ENCODE measurements at regions not wholly inside any gene's neighbourhood (a gene's known extent, or its start where the extent isn't known, plus 50 kb on each side); places are given as distances from the start of the nearest gene placed in this dataset.

DNA sequence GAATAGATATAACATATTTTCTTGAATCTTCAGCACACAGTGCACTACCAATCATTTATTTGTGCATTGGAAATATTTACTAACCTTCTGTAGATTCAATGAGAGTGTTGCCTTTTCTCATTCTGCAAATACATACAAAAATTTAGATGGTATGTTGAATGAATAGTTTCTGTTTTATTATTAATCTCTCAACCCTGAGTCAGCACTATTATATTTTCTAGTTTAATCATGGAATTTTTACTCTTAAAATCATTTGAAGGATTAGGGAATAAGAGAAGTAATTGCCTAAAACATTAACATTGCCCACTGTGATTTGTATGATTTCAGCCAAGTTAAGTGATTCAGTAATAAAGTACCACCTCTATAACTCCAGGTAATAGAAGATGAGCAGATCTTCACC is 370.2 kb upstream of the CDH7 start:
- no peak for ATAC-seq
- no peak overlapping the region for H3K4me3 Mint-ChIP-seq

More for the DNA sequence above, 370.2 kb upstream of the CDH7 start:
- Mint-ChIP-seq H3K4me1 (no peaks in the 10 kb centered on the region), H3K36me3 (peaks cover 13% of the 10 kb centered on the region), H3K9me3 (peaks cover 28% of the 10 kb centered on the region), H3K27ac (no peak overlapping the region), H3K27me3 (ENCODE audit: low read depth) (no peaks in the 10 kb centered on the region; the same call in 1 of the 2 replicates)
- no peak for DNase-seq (ENCODE audit: low spot score)
- ChIA-PET CTCF (no interaction called here), POLR2A (no interaction called here)
- TF ChIP-seq ZNF263 (CRISPR knock-in tag; IDR thresholded peaks at IDR 0.05; ENCODE audit: low read depth) (no peak), ZNF138 (CRISPR knock-in tag; conservative IDR thresholded peaks at IDR 0.05) (no peak), KAT7 (CRISPR knock-in tag; IDR thresholded peaks at IDR 0.05; ENCODE audit: borderline replicate concordance) (no peak), FOXJ3 (CRISPR knock-in tag; IDR thresholded peaks at IDR 0.05; ENCODE audit: borderline replicate concordance) (no peak), FOXP1 (CRISPR knock-in tag; IDR thresholded peaks at IDR 0.05; ENCODE audit: borderline replicate concordance) (no peak), NFATC4 (CRISPR knock-in tag; IDR thresholded peaks at IDR 0.05) (no peak), ZNF121 (CRISPR knock-in tag; IDR thresholded peaks at IDR 0.05) (no peak), MXD4 (CRISPR knock-in tag; IDR thresholded peaks at IDR 0.05; ENCODE audit: borderline replicate concordance) (no peak), TEAD1 (CRISPR knock-in tag; IDR thresholded peaks at IDR 0.05) (no peak), ZNF232 (CRISPR knock-in tag; IDR thresholded peaks at IDR 0.05) (no peak), MYBL2 (CRISPR knock-in tag; IDR thresholded peaks at IDR 0.05) (no peak), JAZF1 (CRISPR knock-in tag; IDR thresholded peaks at IDR 0.05) (no peak)
- TF ChIP-seq, protein P1, sequence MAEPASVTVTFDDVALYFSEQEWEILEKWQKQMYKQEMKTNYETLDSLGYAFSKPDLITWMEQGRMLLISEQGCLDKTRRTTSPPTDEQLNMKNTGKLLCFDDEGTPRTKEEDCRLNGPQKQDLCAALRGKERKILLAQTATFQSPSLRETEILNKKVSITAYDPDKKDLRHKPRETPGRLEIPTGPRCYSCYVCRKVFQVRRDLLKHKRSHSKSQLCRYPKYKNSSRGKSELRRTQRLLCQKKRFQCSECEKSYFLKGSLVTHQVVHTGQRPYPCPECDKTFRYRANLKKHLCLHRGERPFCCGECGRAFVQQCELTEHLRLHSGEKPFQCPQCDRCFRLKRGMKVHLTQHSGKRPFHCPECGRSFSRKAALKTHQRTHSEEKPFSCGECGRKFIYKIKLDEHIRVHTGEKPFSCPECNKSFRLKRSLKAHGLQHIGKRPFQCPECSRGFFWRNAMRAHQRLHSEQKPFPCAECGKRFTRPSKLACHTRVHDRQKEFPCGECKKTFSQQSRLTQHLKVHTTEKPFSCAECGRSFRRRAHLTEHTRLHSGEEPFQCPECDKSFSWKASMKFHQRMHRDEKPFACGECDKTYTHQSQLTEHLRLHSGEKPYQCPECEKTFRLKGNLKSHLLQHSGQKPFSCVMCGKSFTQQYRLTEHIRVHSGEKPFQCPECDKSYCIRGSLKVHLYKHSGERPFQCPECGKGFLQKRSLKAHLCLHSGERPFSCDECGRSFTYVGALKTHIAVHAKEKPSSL (CRISPR knock-in tag; conservative IDR thresholded peaks at IDR 0.05), result no peak
- TF ChIP-seq, protein P2, sequence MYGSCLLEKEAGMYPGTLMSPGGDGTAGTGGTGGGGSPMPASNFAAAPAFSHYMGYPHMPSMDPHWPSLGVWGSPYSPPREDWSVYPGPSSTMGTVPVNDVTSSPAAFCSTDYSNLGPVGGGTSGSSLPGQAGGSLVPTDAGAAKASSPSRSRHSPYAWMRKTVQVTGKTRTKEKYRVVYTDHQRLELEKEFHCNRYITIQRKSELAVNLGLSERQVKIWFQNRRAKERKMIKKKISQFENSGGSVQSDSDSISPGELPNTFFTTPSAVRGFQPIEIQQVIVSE (CRISPR knock-in tag; IDR thresholded peaks at IDR 0.05; ENCODE audit: borderline replicate concordance), result no peak
- TF ChIP-seq, protein P3, sequence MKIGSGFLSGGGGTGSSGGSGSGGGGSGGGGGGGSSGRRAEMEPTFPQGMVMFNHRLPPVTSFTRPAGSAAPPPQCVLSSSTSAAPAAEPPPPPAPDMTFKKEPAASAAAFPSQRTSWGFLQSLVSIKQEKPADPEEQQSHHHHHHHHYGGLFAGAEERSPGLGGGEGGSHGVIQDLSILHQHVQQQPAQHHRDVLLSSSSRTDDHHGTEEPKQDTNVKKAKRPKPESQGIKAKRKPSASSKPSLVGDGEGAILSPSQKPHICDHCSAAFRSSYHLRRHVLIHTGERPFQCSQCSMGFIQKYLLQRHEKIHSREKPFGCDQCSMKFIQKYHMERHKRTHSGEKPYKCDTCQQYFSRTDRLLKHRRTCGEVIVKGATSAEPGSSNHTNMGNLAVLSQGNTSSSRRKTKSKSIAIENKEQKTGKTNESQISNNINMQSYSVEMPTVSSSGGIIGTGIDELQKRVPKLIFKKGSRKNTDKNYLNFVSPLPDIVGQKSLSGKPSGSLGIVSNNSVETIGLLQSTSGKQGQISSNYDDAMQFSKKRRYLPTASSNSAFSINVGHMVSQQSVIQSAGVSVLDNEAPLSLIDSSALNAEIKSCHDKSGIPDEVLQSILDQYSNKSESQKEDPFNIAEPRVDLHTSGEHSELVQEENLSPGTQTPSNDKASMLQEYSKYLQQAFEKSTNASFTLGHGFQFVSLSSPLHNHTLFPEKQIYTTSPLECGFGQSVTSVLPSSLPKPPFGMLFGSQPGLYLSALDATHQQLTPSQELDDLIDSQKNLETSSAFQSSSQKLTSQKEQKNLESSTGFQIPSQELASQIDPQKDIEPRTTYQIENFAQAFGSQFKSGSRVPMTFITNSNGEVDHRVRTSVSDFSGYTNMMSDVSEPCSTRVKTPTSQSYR (CRISPR knock-in tag; IDR thresholded peaks at IDR 0.05), result no peak
- TF ChIP-seq, protein P4, sequence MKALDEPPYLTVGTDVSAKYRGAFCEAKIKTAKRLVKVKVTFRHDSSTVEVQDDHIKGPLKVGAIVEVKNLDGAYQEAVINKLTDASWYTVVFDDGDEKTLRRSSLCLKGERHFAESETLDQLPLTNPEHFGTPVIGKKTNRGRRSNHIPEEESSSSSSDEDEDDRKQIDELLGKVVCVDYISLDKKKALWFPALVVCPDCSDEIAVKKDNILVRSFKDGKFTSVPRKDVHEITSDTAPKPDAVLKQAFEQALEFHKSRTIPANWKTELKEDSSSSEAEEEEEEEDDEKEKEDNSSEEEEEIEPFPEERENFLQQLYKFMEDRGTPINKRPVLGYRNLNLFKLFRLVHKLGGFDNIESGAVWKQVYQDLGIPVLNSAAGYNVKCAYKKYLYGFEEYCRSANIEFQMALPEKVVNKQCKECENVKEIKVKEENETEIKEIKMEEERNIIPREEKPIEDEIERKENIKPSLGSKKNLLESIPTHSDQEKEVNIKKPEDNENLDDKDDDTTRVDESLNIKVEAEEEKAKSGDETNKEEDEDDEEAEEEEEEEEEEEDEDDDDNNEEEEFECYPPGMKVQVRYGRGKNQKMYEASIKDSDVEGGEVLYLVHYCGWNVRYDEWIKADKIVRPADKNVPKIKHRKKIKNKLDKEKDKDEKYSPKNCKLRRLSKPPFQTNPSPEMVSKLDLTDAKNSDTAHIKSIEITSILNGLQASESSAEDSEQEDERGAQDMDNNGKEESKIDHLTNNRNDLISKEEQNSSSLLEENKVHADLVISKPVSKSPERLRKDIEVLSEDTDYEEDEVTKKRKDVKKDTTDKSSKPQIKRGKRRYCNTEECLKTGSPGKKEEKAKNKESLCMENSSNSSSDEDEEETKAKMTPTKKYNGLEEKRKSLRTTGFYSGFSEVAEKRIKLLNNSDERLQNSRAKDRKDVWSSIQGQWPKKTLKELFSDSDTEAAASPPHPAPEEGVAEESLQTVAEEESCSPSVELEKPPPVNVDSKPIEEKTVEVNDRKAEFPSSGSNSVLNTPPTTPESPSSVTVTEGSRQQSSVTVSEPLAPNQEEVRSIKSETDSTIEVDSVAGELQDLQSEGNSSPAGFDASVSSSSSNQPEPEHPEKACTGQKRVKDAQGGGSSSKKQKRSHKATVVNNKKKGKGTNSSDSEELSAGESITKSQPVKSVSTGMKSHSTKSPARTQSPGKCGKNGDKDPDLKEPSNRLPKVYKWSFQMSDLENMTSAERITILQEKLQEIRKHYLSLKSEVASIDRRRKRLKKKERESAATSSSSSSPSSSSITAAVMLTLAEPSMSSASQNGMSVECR (CRISPR knock-in tag; IDR thresholded peaks at IDR 0.05; ENCODE audit: borderline replicate concordance), result no peak
- TF ChIP-seq, protein P5, sequence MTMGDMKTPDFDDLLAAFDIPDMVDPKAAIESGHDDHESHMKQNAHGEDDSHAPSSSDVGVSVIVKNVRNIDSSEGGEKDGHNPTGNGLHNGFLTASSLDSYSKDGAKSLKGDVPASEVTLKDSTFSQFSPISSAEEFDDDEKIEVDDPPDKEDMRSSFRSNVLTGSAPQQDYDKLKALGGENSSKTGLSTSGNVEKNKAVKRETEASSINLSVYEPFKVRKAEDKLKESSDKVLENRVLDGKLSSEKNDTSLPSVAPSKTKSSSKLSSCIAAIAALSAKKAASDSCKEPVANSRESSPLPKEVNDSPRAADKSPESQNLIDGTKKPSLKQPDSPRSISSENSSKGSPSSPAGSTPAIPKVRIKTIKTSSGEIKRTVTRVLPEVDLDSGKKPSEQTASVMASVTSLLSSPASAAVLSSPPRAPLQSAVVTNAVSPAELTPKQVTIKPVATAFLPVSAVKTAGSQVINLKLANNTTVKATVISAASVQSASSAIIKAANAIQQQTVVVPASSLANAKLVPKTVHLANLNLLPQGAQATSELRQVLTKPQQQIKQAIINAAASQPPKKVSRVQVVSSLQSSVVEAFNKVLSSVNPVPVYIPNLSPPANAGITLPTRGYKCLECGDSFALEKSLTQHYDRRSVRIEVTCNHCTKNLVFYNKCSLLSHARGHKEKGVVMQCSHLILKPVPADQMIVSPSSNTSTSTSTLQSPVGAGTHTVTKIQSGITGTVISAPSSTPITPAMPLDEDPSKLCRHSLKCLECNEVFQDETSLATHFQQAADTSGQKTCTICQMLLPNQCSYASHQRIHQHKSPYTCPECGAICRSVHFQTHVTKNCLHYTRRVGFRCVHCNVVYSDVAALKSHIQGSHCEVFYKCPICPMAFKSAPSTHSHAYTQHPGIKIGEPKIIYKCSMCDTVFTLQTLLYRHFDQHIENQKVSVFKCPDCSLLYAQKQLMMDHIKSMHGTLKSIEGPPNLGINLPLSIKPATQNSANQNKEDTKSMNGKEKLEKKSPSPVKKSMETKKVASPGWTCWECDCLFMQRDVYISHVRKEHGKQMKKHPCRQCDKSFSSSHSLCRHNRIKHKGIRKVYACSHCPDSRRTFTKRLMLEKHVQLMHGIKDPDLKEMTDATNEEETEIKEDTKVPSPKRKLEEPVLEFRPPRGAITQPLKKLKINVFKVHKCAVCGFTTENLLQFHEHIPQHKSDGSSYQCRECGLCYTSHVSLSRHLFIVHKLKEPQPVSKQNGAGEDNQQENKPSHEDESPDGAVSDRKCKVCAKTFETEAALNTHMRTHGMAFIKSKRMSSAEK (CRISPR knock-in tag; IDR thresholded peaks at IDR 0.05; ENCODE audit: borderline replicate concordance), result no peak
- TF ChIP-seq, protein P6, sequence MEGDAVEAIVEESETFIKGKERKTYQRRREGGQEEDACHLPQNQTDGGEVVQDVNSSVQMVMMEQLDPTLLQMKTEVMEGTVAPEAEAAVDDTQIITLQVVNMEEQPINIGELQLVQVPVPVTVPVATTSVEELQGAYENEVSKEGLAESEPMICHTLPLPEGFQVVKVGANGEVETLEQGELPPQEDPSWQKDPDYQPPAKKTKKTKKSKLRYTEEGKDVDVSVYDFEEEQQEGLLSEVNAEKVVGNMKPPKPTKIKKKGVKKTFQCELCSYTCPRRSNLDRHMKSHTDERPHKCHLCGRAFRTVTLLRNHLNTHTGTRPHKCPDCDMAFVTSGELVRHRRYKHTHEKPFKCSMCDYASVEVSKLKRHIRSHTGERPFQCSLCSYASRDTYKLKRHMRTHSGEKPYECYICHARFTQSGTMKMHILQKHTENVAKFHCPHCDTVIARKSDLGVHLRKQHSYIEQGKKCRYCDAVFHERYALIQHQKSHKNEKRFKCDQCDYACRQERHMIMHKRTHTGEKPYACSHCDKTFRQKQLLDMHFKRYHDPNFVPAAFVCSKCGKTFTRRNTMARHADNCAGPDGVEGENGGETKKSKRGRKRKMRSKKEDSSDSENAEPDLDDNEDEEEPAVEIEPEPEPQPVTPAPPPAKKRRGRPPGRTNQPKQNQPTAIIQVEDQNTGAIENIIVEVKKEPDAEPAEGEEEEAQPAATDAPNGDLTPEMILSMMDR (IDR thresholded peaks at IDR 0.05), result no peak
- TF ChIP-seq, protein P7, sequence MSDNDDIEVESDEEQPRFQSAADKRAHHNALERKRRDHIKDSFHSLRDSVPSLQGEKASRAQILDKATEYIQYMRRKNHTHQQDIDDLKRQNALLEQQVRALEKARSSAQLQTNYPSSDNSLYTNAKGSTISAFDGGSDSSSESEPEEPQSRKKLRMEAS (CRISPR knock-in tag; IDR thresholded peaks at IDR 0.05), result no peak
- TF ChIP-seq, protein P8, sequence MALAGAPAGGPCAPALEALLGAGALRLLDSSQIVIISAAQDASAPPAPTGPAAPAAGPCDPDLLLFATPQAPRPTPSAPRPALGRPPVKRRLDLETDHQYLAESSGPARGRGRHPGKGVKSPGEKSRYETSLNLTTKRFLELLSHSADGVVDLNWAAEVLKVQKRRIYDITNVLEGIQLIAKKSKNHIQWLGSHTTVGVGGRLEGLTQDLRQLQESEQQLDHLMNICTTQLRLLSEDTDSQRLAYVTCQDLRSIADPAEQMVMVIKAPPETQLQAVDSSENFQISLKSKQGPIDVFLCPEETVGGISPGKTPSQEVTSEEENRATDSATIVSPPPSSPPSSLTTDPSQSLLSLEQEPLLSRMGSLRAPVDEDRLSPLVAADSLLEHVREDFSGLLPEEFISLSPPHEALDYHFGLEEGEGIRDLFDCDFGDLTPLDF (CRISPR knock-in tag; IDR thresholded peaks at IDR 0.05), result no peak
